ENCODE measurements at regions not wholly inside any gene's neighbourhood (a gene's known extent, or its start where the extent isn't known, plus 50 kb on each side); places are given as distances from the start of the nearest gene placed in this dataset.

GRCh38 chr4:45778514-45778913, 345.3 kb downstream of the GABRG1 start:
- no peak overlapping the region for H3K27ac ChIP-seq
- no peaks in the 10 kb centered on the region for H3K27me3 ChIP-seq
- no peaks in the 10 kb centered on the region for H3K36me3 ChIP-seq
- intact Hi-C loops (cut with DNase I), result no loop called here
- H3K9me3 ChIP-seq, result no peaks in the 10 kb centered on the region
- ATAC-seq (no peak), FAIRE-seq (no peak), DNase-seq (no peak)
- H3K4me1 ChIP-seq, result no peaks in the 10 kb centered on the region
- no peak overlapping the region for H3K4me3 ChIP-seq
- 42 to 56% methylated on average over 1 of the region's 1 CpG for WGBS, 2 donors
- TF ChIP-seq, protein P1, sequence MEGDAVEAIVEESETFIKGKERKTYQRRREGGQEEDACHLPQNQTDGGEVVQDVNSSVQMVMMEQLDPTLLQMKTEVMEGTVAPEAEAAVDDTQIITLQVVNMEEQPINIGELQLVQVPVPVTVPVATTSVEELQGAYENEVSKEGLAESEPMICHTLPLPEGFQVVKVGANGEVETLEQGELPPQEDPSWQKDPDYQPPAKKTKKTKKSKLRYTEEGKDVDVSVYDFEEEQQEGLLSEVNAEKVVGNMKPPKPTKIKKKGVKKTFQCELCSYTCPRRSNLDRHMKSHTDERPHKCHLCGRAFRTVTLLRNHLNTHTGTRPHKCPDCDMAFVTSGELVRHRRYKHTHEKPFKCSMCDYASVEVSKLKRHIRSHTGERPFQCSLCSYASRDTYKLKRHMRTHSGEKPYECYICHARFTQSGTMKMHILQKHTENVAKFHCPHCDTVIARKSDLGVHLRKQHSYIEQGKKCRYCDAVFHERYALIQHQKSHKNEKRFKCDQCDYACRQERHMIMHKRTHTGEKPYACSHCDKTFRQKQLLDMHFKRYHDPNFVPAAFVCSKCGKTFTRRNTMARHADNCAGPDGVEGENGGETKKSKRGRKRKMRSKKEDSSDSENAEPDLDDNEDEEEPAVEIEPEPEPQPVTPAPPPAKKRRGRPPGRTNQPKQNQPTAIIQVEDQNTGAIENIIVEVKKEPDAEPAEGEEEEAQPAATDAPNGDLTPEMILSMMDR (IDR thresholded peaks at IDR 0.05), result no peak

DNA sequence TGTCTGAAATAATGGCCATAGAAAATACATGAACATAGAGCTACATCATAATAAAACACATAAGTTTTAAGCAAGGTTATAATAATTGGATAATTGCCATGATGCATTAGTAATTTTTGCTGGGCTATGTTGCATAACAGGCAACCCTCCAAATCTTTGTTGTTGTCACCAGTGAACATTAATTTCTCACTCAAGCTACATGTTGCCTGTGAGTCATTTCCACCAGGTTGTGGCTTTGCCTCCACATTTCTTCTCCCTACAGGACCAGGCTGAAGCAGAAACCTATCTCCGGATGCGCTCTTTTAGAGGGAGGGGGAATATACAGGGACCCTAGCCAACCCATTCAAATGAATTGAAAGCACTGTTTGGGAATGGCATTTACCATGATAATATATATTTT, 347.7 kb downstream of the GABRG1 start:
- no peaks in the 10 kb centered on the region for H3K36me3 ChIP-seq
- TF ChIP-seq, protein P1 (IDR thresholded peaks at IDR 0.05), result no peak
- H3K9me3 ChIP-seq, result no peaks in the 10 kb centered on the region
- no peak for ATAC-seq
- no peaks in the 10 kb centered on the region for H3K27me3 ChIP-seq
- intact Hi-C loops (cut with DNase I), result no loop called here
- no peak for DNase-seq
- H3K4me1 ChIP-seq, result no peaks in the 10 kb centered on the region
- H3K27ac ChIP-seq, result no peak overlapping the region
- FAIRE-seq, result no peak
- 88 to 91% methylated on average over 2 of the region's 2 CpGs for WGBS, 2 donors
- H3K4me3 ChIP-seq, result no peak overlapping the region

DNA sequence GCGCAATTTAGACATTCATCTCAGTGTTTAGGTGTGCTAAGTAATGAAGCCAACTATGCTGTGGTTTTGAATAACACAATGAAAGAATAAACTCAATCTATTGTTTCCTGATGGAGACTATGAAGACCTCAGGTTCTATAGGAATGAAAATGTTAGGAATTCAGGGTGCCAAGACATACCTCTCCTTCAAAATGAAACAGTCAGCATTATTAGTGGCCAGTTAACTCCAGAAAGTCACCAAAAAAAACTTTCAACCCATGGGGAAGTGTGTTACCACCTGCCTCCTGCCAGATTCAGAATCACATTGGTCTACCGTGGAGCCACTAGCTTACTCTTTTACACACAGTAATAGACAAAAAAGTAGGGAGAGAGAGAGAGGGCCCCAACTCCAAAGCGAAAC, 352.9 kb downstream of the GABRG1 start:
- Histone ChIP-seq H3K4me1 (no peaks in the 10 kb centered on the region), H3K9me3 (no peaks in the 10 kb centered on the region), H3K36me3 (no peaks in the 10 kb centered on the region), H3K27me3 (no peaks in the 10 kb centered on the region), H3K4me3 (no peak overlapping the region), H3K27ac (no peak overlapping the region)
- intact Hi-C loops (cut with DNase I), result no loop called here
- TF ChIP-seq, protein P1 (IDR thresholded peaks at IDR 0.05), result no peak
- FAIRE-seq (no peak), DNase-seq (no peak), ATAC-seq (no peak)
- WGBS, 2 donors, result 47 to 66% methylated on average over 3 of the region's 3 CpGs

DNA sequence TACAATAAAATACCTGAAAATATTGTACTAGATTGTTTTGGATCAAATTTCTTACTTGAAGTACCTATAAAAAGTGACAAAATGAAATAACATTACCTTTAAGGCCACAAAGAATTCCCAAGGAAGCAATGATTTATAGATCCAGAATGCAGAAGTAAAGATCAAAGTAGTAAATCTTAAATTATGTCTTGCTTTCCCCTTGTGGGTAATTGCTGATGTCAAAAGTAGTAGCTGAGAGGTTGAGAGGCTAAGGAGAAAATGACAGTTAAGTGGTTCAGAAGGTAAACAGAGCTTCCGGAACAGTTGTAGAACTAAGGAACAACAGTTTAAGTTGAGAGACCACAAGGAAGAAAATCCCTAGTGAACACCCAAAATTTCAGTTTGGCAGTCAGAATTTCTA, 358.3 kb downstream of the GABRG1 start:
- Histone ChIP-seq H3K27me3 (no peaks in the 10 kb centered on the region), H3K36me3 (no peaks in the 10 kb centered on the region), H3K4me3 (no peak overlapping the region), H3K9me3 (no peaks in the 10 kb centered on the region), H3K4me1 (no peaks in the 10 kb centered on the region), H3K27ac (no peak overlapping the region)
- FAIRE-seq (no peak), DNase-seq (no peak), ATAC-seq (no peak)
- intact Hi-C loops (cut with DNase I), result no loop called here
- 55 to 63% methylated on average over 1 of the region's 1 CpG for WGBS, 2 donors
- TF ChIP-seq, protein P1 (IDR thresholded peaks at IDR 0.05), result no peak

GRCh38 chr4:45751877-45752530, 371.9 kb downstream of the GABRG1 start:
- DNase-seq (no peak), FAIRE-seq (no peak), ATAC-seq (no peak)
- TF ChIP-seq, protein P1 (IDR thresholded peaks at IDR 0.05), result no peak
- Histone ChIP-seq H3K27ac (no peak overlapping the region), H3K4me1 (no peaks in the 10 kb centered on the region), H3K9me3 (no peaks in the 10 kb centered on the region), H3K27me3 (no peaks in the 10 kb centered on the region), H3K4me3 (no peak overlapping the region), H3K36me3 (no peaks in the 10 kb centered on the region)
- intact Hi-C loops (cut with DNase I), result no loop called here
- 58 to 61% methylated on average over 4 of the region's 4 CpGs for WGBS, 2 donors

Measured in pancreas (tissue), 10 donors.